ENCODE measurements at regions not wholly inside any gene's neighbourhood (a gene's known extent, or its start where the extent isn't known, plus 50 kb on each side); places are given as distances from the start of the nearest gene placed in this dataset.

- TF ChIP-seq, protein P1, sequence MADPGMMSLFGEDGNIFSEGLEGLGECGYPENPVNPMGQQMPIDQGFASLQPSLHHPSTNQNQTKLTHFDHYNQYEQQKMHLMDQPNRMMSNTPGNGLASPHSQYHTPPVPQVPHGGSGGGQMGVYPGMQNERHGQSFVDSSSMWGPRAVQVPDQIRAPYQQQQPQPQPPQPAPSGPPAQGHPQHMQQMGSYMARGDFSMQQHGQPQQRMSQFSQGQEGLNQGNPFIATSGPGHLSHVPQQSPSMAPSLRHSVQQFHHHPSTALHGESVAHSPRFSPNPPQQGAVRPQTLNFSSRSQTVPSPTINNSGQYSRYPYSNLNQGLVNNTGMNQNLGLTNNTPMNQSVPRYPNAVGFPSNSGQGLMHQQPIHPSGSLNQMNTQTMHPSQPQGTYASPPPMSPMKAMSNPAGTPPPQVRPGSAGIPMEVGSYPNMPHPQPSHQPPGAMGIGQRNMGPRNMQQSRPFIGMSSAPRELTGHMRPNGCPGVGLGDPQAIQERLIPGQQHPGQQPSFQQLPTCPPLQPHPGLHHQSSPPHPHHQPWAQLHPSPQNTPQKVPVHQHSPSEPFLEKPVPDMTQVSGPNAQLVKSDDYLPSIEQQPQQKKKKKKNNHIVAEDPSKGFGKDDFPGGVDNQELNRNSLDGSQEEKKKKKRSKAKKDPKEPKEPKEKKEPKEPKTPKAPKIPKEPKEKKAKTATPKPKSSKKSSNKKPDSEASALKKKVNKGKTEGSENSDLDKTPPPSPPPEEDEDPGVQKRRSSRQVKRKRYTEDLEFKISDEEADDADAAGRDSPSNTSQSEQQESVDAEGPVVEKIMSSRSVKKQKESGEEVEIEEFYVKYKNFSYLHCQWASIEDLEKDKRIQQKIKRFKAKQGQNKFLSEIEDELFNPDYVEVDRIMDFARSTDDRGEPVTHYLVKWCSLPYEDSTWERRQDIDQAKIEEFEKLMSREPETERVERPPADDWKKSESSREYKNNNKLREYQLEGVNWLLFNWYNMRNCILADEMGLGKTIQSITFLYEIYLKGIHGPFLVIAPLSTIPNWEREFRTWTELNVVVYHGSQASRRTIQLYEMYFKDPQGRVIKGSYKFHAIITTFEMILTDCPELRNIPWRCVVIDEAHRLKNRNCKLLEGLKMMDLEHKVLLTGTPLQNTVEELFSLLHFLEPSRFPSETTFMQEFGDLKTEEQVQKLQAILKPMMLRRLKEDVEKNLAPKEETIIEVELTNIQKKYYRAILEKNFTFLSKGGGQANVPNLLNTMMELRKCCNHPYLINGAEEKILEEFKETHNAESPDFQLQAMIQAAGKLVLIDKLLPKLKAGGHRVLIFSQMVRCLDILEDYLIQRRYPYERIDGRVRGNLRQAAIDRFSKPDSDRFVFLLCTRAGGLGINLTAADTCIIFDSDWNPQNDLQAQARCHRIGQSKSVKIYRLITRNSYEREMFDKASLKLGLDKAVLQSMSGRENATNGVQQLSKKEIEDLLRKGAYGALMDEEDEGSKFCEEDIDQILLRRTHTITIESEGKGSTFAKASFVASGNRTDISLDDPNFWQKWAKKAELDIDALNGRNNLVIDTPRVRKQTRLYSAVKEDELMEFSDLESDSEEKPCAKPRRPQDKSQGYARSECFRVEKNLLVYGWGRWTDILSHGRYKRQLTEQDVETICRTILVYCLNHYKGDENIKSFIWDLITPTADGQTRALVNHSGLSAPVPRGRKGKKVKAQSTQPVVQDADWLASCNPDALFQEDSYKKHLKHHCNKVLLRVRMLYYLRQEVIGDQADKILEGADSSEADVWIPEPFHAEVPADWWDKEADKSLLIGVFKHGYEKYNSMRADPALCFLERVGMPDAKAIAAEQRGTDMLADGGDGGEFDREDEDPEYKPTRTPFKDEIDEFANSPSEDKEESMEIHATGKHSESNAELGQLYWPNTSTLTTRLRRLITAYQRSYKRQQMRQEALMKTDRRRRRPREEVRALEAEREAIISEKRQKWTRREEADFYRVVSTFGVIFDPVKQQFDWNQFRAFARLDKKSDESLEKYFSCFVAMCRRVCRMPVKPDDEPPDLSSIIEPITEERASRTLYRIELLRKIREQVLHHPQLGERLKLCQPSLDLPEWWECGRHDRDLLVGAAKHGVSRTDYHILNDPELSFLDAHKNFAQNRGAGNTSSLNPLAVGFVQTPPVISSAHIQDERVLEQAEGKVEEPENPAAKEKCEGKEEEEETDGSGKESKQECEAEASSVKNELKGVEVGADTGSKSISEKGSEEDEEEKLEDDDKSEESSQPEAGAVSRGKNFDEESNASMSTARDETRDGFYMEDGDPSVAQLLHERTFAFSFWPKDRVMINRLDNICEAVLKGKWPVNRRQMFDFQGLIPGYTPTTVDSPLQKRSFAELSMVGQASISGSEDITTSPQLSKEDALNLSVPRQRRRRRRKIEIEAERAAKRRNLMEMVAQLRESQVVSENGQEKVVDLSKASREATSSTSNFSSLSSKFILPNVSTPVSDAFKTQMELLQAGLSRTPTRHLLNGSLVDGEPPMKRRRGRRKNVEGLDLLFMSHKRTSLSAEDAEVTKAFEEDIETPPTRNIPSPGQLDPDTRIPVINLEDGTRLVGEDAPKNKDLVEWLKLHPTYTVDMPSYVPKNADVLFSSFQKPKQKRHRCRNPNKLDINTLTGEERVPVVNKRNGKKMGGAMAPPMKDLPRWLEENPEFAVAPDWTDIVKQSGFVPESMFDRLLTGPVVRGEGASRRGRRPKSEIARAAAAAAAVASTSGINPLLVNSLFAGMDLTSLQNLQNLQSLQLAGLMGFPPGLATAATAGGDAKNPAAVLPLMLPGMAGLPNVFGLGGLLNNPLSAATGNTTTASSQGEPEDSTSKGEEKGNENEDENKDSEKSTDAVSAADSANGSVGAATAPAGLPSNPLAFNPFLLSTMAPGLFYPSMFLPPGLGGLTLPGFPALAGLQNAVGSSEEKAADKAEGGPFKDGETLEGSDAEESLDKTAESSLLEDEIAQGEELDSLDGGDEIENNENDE (IDR thresholded peaks at IDR 0.05; ENCODE audit: insufficient replicate concordance, low read length), result no peak
- TF ChIP-seq PHF8 (conservative IDR thresholded peaks at IDR 0.05; ENCODE audit: low read depth, low read length) (no peak), CEBPB (IDR thresholded peaks at IDR 0.05; ENCODE audit: low read depth, low read length) (no peak), TAF1 (IDR thresholded peaks at IDR 0.05; ENCODE audit: low read depth, low read length) (no peak), NRF1 (IDR thresholded peaks at IDR 0.05; ENCODE audit: low read depth, low read length) (no peak), RBBP5 (IDR thresholded peaks at IDR 0.05; ENCODE audit: borderline replicate concordance, low read depth, low read length) (no peak), CTBP2 (IDR thresholded peaks at IDR 0.05; ENCODE audit: borderline replicate concordance, insufficient read depth, insufficient read length, low read length) (no peak), POLR2AphosphoS5 (IDR thresholded peaks at IDR 0.05; ENCODE audit: low read depth, low read length) (no peak), KDM1A (IDR thresholded peaks at IDR 0.05; ENCODE audit: borderline replicate concordance, low read length) (no peak), CHD2 (IDR thresholded peaks at IDR 0.05; ENCODE audit: low read length) (no peak)
- TF ChIP-seq, protein P2, sequence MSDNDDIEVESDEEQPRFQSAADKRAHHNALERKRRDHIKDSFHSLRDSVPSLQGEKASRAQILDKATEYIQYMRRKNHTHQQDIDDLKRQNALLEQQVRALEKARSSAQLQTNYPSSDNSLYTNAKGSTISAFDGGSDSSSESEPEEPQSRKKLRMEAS (IDR thresholded peaks at IDR 0.05), result no peak
Observed at GRCh38 chr4:31075969-31076368, 355.8 kb downstream of the PCDH7 start (continued).
